ENCODE measurements at regions not wholly inside any gene's neighbourhood (a gene's known extent, or its start where the extent isn't known, plus 50 kb on each side); places are given as distances from the start of the nearest gene placed in this dataset.

GRCh38 chr15:36175186-36175740, 404.2 kb upstream of the CDIN1 start:
- CTCF ChIA-PET = interaction anchor here (0.5 kb wide), 1 partner anchor 502 kb away, joined by 3 read pairs; no protein-coding TSS in a partner anchor
- Mint-ChIP-seq H3K36me3 (ENCODE audit: insufficient read depth, unreplicated experiment) (no peaks in the 10 kb centered on the region), H3K4me1 (ENCODE audit: insufficient read depth, unreplicated experiment) (no peaks in the 10 kb centered on the region), H3K4me3 (ENCODE audit: unreplicated experiment) (no peak overlapping the region), H3K27ac (ENCODE audit: low read depth, unreplicated experiment) (no peak overlapping the region), H3K9me3 (ENCODE audit: unreplicated experiment) (peaks cover 6% of the 10 kb centered on the region), H3K27me3 (ENCODE audit: insufficient read depth, unreplicated experiment) (no peaks in the 10 kb centered on the region)
- no peak for DNase-seq (ENCODE audit: unreplicated experiment)
- POLR2A ChIA-PET = interaction anchor here (0.6 kb wide), 1 partner anchor 135 kb away, joined by 3 read pairs; no protein-coding TSS in a partner anchor
- no TSS peak for BruUV-seq (replicated peaks)
- intact Hi-C loops (cut with micrococcal nuclease) = no loop called here
- TF ChIP-seq CTCF (IDR thresholded peaks at IDR 0.05; ENCODE audit: unreplicated experiment) = no peak

GRCh38 chr15:36175741-36176291, 403.6 kb upstream of the CDIN1 start:
- BruUV-seq (replicated peaks) = no TSS peak
- CTCF ChIA-PET = interaction anchor here (0.5 kb wide), 1 partner anchor 503 kb away, joined by 3 read pairs; no protein-coding TSS in a partner anchor

DNA sequence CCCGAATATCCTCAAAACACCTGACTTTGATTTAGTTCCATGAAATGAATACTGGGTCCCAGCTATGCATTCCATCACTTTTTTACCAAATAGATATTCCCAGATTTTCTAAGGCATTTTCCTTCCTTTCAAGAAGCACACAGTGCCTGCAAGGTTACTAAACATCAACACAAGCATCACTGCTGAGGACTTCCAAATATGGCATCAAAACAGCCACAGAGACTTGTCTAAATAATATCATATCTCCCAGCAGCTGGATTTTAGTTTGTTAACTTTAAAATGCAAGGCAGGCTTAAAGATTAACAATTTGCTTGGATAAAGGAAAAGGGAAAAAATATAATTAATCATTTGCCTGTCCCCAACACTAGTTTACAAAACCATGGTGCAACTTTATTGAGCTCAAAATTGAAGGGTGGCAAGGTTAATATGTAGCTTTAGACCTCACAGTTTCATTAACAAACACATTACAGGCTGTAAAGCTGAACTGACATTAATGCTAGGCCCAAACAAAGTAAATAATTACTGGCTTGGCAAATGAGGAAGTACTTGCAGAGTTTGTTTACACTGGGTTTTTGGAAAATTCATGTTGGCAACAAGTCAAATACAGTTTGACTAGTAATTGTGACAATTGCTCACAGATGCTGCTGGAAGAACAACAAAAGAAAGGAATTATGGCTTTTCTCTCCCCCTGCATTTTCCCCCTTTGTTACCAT, 401.7 kb upstream of the CDIN1 start:
- ChIA-PET POLR2A (no interaction called here), CTCF (interaction anchor here (0.7 to 0.9 kb wide), 3 partner anchors 30 to 89 kb away, joined by 3 to 4 read pairs (median 4); no protein-coding TSS in a partner anchor)
- intact Hi-C loops (cut with micrococcal nuclease) = no loop called here
- H3K27ac Mint-ChIP-seq (ENCODE audit: low read depth, unreplicated experiment) = no peak overlapping the region
- no peak overlapping the region for H3K4me3 Mint-ChIP-seq (ENCODE audit: unreplicated experiment)
- peaks cover 6% of the 10 kb centered on the region for H3K9me3 Mint-ChIP-seq (ENCODE audit: unreplicated experiment)
- H3K27me3 Mint-ChIP-seq (ENCODE audit: insufficient read depth, unreplicated experiment) = no peaks in the 10 kb centered on the region
- TF ChIP-seq CTCF (IDR thresholded peaks at IDR 0.05; ENCODE audit: unreplicated experiment) = no peak
- no peak for DNase-seq (ENCODE audit: unreplicated experiment)
- no TSS peak for BruUV-seq (replicated peaks)
- H3K4me1 Mint-ChIP-seq (ENCODE audit: insufficient read depth, unreplicated experiment) = no peaks in the 10 kb centered on the region
- H3K36me3 Mint-ChIP-seq (ENCODE audit: insufficient read depth, unreplicated experiment) = no peaks in the 10 kb centered on the region

More at GRCh38 chr15:36175741-36176291, 403.6 kb upstream of the CDIN1 start:
- no peak for DNase-seq (ENCODE audit: unreplicated experiment)
- intact Hi-C loops (cut with micrococcal nuclease) = no loop called here
- H3K9me3 Mint-ChIP-seq (ENCODE audit: unreplicated experiment) = peaks cover 6% of the 10 kb centered on the region
- TF ChIP-seq CTCF (IDR thresholded peaks at IDR 0.05; ENCODE audit: unreplicated experiment) = no peak
- H3K4me1 Mint-ChIP-seq (ENCODE audit: insufficient read depth, unreplicated experiment) = no peaks in the 10 kb centered on the region
- no peaks in the 10 kb centered on the region for H3K27me3 Mint-ChIP-seq (ENCODE audit: insufficient read depth, unreplicated experiment)
- no peak overlapping the region for H3K4me3 Mint-ChIP-seq (ENCODE audit: unreplicated experiment)
- POLR2A ChIA-PET = no interaction called here
- no peaks in the 10 kb centered on the region for H3K36me3 Mint-ChIP-seq (ENCODE audit: insufficient read depth, unreplicated experiment)
- H3K27ac Mint-ChIP-seq (ENCODE audit: low read depth, unreplicated experiment) = no peak overlapping the region

GRCh38 chr15:36178303-36178633, 401.2 kb upstream of the CDIN1 start:
- no peaks in the 10 kb centered on the region for H3K27me3 Mint-ChIP-seq (ENCODE audit: insufficient read depth, unreplicated experiment)
- ChIA-PET POLR2A (no interaction called here), CTCF (interaction anchor here (0.6 kb wide), 1 partner anchor 129 kb away, joined by 3 read pairs; no protein-coding TSS in a partner anchor)
- no peak overlapping the region for H3K27ac Mint-ChIP-seq (ENCODE audit: low read depth, unreplicated experiment)
- intact Hi-C loops (cut with micrococcal nuclease) = no loop called here
- no TSS peak for BruUV-seq (replicated peaks)
- no peak overlapping the region for H3K4me3 Mint-ChIP-seq (ENCODE audit: unreplicated experiment)
- H3K4me1 Mint-ChIP-seq (ENCODE audit: insufficient read depth, unreplicated experiment) = no peaks in the 10 kb centered on the region
- H3K9me3 Mint-ChIP-seq (ENCODE audit: unreplicated experiment) = peaks cover 6% of the 10 kb centered on the region
- H3K36me3 Mint-ChIP-seq (ENCODE audit: insufficient read depth, unreplicated experiment) = no peaks in the 10 kb centered on the region
- TF ChIP-seq CTCF (IDR thresholded peaks at IDR 0.05; ENCODE audit: unreplicated experiment) = no peak
- no peak for DNase-seq (ENCODE audit: unreplicated experiment)

Data from MCF 10A (cell line).